HUES64 (cell line): ENCODE measurements at regions not wholly inside any gene's neighbourhood (a gene's known extent, or its start where the extent isn't known, plus 50 kb on each side); places are given as distances from the start of the nearest gene placed in this dataset.

Experiments
- H3K27ac ChIP-seq: 2 replicates; pipeline ENCODE4 v1.7.0; 2013; ENCODE audit warnings: low read depth, low read length, inconsistent platforms
- H3K27me3 ChIP-seq: 2 replicates; pipeline ENCODE4 v1.6.1; 2013; ENCODE audit warnings: mild to moderate bottlenecking, low read length; ENCODE audit not compliant: insufficient read depth
- H3K36me3 ChIP-seq: 2 replicates; pipeline ENCODE4 v1.6.1; 2013; ENCODE audit warnings: mild to moderate bottlenecking, low read length; ENCODE audit not compliant: insufficient read depth
- H3K4me1 ChIP-seq: 2 replicates; pipeline ENCODE4 v1.6.1; 2013; ENCODE audit warnings: mild to moderate bottlenecking, low read length, moderate library complexity; ENCODE audit not compliant: insufficient read depth
- H3K4me3 ChIP-seq: 2 replicates; pipeline ENCODE4 v1.5.1; 2013; ENCODE audit warnings: mild to moderate bottlenecking, low read length, moderate library complexity
- H3K9ac ChIP-seq: 2 replicates; pipeline ENCODE4 v1.6.1; 2013; ENCODE audit warnings: mild to moderate bottlenecking, low read depth, low read length
- H3K9me3 ChIP-seq: 2 replicates; pipeline ENCODE4 v1.6.1; 2013; ENCODE audit warnings: low read depth, low read length; ENCODE audit not compliant: insufficient read depth
- WGBS: fragments of 150-250, 120-280 bp; methylation state at CpG from one replicate; pipeline ENCODE4 v1.1.7; 2013; ENCODE audit warnings: missing lambda C conversion rate; 5-methylcytosine and 5-hydroxymethylcytosine counted together

DNA sequence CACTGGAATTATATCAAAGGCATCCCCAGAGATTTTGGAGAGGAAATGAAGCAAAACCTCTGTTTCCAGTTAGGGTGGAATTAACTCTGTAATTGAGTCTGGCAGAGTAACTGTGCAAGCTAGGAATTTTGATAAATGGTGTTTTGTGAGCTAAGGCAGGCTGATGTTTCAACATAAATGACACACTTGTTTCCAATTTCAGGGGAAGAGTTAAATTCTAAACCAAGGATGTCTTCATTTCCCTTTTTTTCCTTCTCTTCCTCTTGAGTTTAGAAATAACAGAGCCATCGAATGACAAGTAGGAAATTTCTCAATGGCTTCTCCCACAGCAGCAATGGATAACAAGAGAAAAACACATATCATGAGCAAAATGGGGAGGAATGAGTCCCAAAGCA lies 131.2 kb downstream of the IRS2 start:
- Histone ChIP-seq H3K27ac (no peak overlapping the region), H3K4me3 (no peak overlapping the region), H3K27me3 (no peaks in the 10 kb centered on the region), H3K9ac (no peak overlapping the region), H3K36me3 (no peaks in the 10 kb centered on the region), H3K4me1 (no peaks in the 10 kb centered on the region), H3K9me3 (no peaks in the 10 kb centered on the region)
- 100% methylated on average over 1 of the region's 1 CpG for WGBS

DNA sequence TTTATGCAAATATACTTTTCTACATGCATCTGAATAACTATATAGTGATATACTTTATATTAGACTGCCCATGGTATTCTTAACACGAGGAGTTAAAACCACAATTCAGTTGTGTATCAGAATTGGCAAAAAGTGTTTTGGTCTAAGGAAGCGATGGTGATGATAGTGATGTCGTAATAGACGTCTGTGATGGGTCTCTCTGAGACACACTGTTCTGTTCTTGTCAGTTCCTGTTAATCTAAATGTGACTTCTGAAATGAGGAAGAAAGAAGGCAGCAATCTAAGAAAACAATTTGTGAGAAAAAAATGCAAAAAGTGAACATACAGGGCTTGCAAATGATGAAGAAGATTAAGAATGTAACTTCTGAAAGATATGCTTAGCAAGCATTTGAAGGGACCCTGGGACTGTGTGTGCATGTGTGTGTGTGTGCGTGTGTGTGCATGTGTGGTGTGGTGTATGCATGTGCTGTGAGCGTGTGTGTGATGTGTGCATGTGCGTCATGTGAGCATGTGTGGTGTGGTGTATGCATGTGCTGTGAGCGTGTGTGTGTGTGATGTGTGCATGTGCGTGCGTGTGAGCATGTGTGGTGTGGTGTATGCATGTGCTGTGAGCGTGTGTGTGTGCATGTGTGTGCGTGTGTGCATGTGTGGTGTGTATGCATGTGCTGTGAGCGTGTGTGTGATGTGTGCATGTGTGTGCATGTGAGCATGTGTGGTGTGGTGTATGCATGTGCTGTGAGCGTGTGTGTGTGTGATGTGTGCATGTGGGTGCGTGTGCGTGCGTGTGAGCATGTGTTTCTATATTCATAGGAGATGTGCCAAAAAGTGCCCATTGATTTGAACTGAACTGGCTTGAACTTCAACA lies 131.8 kb downstream of the IRS2 start:
- Histone ChIP-seq H3K36me3 (no peaks in the 10 kb centered on the region), H3K27me3 (no peaks in the 10 kb centered on the region), H3K9ac (no peak overlapping the region), H3K9me3 (no peaks in the 10 kb centered on the region), H3K27ac (no peak overlapping the region), H3K4me3 (no peak overlapping the region), H3K4me1 (no peaks in the 10 kb centered on the region)
- WGBS = 91% methylated on average over 17 of the region's 17 CpGs

DNA sequence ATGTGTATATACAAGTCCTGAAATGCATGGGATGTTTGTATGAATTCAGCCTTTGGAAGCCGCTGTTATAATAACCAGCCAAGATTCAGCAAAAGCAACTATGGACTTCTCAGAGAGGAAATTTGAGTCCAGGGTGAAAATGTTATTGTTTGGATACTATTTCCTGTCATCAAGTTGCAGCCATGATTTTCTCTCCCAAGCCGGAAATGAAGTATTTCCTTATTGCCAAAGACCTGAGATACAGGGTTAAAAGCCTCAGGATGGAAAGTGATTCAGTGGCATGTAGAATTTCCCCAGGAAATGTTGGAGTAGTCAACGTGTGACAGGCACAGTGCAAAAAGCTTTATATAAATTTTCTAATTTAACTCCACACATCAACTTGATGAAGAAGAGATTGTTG lies 133.9 kb downstream of the IRS2 start:
- no peaks in the 10 kb centered on the region for H3K9me3 ChIP-seq
- H3K9ac ChIP-seq = no peak overlapping the region
- no peaks in the 10 kb centered on the region for H3K27me3 ChIP-seq
- WGBS = 85% methylated on average over 2 of the region's 3 CpGs
- no peaks in the 10 kb centered on the region for H3K36me3 ChIP-seq
- H3K27ac ChIP-seq = no peak overlapping the region
- no peaks in the 10 kb centered on the region; the same call in 1 of the 2 replicates for H3K4me1 ChIP-seq
- no peak overlapping the region for H3K4me3 ChIP-seq

DNA sequence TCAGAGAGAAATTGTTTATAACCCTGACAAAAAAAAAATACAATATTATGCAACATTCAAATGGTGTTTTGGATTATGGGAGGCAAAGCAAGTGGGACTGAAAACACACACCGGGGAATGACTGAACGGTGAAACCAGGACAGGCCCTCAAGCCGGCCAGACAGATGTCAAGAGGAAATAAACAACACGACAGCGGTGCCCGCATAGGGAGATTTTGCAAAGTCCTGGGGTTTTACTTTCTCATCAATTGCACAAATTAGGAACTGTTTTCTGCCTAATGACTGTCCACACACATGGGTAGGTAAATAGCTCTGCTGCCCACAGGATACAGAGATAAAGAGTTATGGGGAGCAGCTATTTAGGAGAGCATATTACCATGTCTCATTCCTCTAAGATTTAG lies 134.5 kb downstream of the IRS2 start:
- Histone ChIP-seq H3K9ac (no peak overlapping the region), H3K27me3 (no peaks in the 10 kb centered on the region), H3K4me1 (no peaks in the 10 kb centered on the region; the same call in 1 of the 2 replicates), H3K9me3 (no peaks in the 10 kb centered on the region), H3K27ac (no peak overlapping the region), H3K36me3 (no peaks in the 10 kb centered on the region), H3K4me3 (no peak overlapping the region)
- 98% methylated on average over 6 of the region's 6 CpGs for WGBS

DNA sequence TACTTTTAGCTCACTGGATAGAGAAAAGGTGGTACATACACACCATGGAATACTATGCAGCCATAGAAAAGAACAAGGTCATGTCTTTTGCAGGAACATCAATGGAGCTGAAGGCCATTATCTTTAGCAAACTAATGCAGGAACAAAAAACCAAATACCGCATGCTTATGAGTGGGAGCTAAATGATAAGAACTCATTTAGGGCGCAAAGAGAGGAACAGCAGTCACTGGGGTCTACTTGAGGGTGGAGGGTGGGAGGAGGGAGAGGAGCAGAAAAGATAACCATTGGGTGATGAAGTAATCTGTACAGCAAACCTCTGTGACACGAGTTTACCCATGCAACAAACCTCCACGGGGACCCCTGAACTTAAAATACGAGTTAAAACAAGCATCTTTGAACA lies 135.1 kb downstream of the IRS2 start:
- Histone ChIP-seq H3K4me1 (no peaks in the 10 kb centered on the region; the same call in 1 of the 2 replicates), H3K27me3 (no peaks in the 10 kb centered on the region), H3K4me3 (no peak overlapping the region), H3K9ac (no peak overlapping the region), H3K9me3 (no peaks in the 10 kb centered on the region), H3K27ac (no peak overlapping the region), H3K36me3 (no peaks in the 10 kb centered on the region)
- 94% methylated on average over 5 of the region's 5 CpGs for WGBS

DNA sequence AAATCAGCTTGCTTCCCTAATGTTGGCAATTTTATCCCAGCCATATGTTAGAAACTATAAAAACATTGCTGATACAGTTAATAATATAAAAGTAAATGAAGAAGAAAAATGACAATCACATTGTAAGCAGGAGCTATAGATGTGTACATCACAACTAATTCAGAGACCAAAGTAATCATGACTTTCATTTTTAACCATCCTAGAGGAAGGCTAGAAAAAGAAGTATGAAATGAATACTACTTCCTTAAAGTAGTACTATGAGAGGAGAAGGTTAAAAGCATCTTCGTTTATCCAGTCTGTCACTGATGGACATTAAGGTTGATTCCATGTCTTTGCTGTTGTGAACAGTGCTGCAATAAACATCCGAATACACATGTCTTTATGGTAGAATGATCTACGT lies 135.5 kb downstream of the IRS2 start:
- Histone ChIP-seq H3K27ac (no peak overlapping the region), H3K4me1 (no peaks in the 10 kb centered on the region; the same call in 1 of the 2 replicates), H3K36me3 (no peaks in the 10 kb centered on the region), H3K4me3 (no peak overlapping the region), H3K27me3 (no peaks in the 10 kb centered on the region), H3K9ac (no peak overlapping the region), H3K9me3 (no peaks in the 10 kb centered on the region)
- WGBS = 97% methylated on average over 3 of the region's 3 CpGs

DNA sequence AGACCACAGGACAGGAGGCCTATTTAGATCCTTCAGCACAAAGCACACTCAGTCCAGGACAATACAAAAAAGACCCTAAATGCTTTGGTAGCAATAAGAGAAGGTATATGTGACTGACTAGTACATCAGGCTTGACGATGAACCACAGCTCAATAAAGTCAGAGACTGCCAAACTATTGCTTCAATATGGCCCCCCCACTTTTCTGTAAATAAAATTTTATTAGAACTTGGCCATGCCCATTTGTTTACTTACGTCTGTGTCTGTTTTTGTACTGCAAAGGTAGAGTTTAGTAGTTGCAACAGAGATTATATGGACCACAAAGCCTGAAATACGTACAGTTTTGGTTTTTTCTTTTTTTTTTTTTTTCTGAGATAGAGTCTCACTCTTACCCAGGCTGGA lies 136.7 kb downstream of the IRS2 start:
- no peak overlapping the region for H3K4me3 ChIP-seq
- H3K4me1 ChIP-seq = no peaks in the 10 kb centered on the region; the same call in 1 of the 2 replicates
- no peak overlapping the region for H3K27ac ChIP-seq
- no peaks in the 10 kb centered on the region for H3K27me3 ChIP-seq
- 93% methylated on average over 3 of the region's 3 CpGs for WGBS
- no peaks in the 10 kb centered on the region for H3K36me3 ChIP-seq
- no peaks in the 10 kb centered on the region for H3K9me3 ChIP-seq
- no peak overlapping the region for H3K9ac ChIP-seq

DNA sequence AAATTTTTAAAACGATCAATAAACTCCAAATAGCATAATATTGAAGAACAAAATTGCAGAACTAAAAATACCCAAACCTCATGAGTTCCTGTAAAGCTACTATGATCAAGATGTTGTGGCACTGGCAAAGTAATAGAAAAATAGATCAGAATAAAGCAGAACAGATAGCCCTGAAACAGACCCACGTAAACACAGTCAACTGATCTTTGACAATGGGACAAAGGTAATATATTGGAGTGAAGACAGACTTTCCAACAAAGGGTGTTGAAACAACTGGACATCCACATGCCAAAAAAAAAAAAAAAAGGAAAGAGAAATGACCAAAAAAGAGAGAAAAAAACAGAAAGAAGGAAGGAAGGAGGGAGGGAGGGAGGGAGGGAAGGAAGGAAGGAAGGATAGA lies 138.7 kb downstream of the IRS2 start:
- H3K27ac ChIP-seq = no peak overlapping the region
- H3K9ac ChIP-seq = no peak overlapping the region
- H3K36me3 ChIP-seq = no peaks in the 10 kb centered on the region
- H3K4me1 ChIP-seq = no peaks in the 10 kb centered on the region; the same call in 1 of the 2 replicates
- H3K27me3 ChIP-seq = no peaks in the 10 kb centered on the region
- no peaks in the 10 kb centered on the region for H3K9me3 ChIP-seq
- 80% methylated on average over 2 of the region's 2 CpGs for WGBS
- H3K4me3 ChIP-seq = no peak overlapping the region

DNA sequence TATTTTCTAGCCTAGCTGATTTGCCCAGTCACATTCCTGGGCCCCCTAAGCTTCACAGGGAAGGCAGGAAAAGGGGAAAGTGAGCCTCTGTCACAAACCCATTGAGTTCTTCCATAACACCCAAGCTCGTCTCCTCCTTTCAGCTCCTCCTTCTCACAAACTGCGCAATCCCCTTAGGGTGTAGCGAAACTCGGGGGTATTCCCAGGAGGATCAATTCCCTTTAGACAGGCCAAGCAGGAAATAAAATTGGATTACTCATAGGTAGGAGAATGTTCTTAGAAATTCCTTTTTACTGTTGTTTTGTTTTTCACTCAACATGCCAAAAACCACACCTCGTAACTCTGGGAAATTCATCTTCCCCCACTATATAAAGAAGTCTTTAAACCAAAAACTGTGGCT lies 139.3 kb downstream of the IRS2 start:
- H3K27me3 ChIP-seq = no peaks in the 10 kb centered on the region
- no peaks in the 10 kb centered on the region for H3K36me3 ChIP-seq
- H3K4me1 ChIP-seq = no peaks in the 10 kb centered on the region; the same call in 1 of the 2 replicates
- 85% methylated on average over 4 of the region's 5 CpGs for WGBS
- H3K9me3 ChIP-seq = no peaks in the 10 kb centered on the region
- H3K4me3 ChIP-seq = no peak overlapping the region
- no peak overlapping the region for H3K9ac ChIP-seq
- no peak overlapping the region for H3K27ac ChIP-seq

DNA sequence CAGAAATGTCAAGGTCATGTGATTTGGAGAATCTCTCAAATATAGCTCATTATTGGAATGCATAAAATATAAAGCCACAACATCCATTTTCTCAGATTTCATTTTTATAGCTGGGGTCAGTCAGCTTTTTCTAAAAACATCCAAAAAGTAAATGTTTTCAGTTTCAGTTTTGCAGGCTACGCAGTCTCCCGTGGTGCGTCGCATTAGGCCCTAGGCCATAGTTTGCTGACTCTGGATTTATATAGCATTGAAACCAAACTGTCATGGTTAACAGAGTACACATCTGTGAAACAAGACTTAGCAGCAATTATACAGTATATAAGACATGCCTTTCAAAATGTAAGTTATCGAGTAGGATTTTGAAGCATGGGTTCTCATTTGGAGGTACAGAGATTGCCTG lies 140.0 kb downstream of the IRS2 start:
- whole genome bisulfite sequencing = 96% methylated on average over 5 of the region's 5 CpGs
- Histone ChIP-seq H3K27me3 (no peaks in the 10 kb centered on the region), H3K4me1 (no peaks in the 10 kb centered on the region; the same call in 1 of the 2 replicates), H3K36me3 (no peaks in the 10 kb centered on the region), H3K9me3 (peaks cover 2% of the 10 kb centered on the region; the same call in 1 of the 2 replicates), H3K4me3 (no peak overlapping the region), H3K9ac (no peak overlapping the region), H3K27ac (no peak overlapping the region)

DNA sequence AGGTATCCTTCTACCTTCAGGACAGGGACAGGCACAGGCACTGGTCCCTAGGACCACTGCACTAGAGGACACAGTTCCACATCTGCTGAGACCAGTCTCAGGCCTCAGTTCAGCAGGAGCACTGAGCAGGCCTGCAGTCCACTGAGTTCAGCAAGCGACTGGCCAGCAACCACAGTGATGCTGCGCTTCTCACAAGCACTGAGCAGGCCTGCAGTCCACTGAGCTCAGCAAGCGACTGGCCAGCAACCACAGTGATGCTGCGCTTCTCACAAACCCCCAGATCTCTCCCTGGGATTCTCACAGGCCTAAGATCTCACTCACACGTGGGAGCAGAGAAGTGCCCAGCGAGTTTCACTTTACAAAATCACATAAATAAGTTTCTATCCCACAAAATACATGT lies 140.6 kb downstream of the IRS2 start:
- WGBS = 90% methylated on average over 6 of the region's 6 CpGs
- no peak overlapping the region for H3K9ac ChIP-seq
- peaks cover 8% of the 10 kb centered on the region for H3K9me3 ChIP-seq
- no peak overlapping the region for H3K4me3 ChIP-seq
- H3K27me3 ChIP-seq = no peaks in the 10 kb centered on the region
- H3K36me3 ChIP-seq = no peaks in the 10 kb centered on the region
- no peaks in the 10 kb centered on the region; the same call in 1 of the 2 replicates for H3K4me1 ChIP-seq
- no peak overlapping the region for H3K27ac ChIP-seq
